H9 (cell line): ENCODE measurements at regions not wholly inside any gene's neighbourhood (a gene's known extent, or its start where the extent isn't known, plus 50 kb on each side); places are given as distances from the start of the nearest gene placed in this dataset.

Experiments used
- DNase-seq: peaks from one replicate; pipeline ENCODE4 v3.0.0-alpha.2; 2017
- H2AFZ ChIP-seq: one replicate; pipeline ENCODE4 v1.6.1; 2013; ENCODE audit warnings: mild to moderate bottlenecking, low read length, control low read depth, moderate library complexity
- H2AK5ac ChIP-seq: 2 replicates; pipeline ENCODE4 v1.6.1; 2013; ENCODE audit warnings: low read length, control low read depth, mixed read lengths; ENCODE audit not compliant: insufficient read length
- H2BK120ac ChIP-seq: one replicate; pipeline ENCODE4 v1.6.1; 2013; ENCODE audit warnings: low read depth, mild to moderate bottlenecking, low read length, control low read depth, inconsistent platforms; ENCODE audit not compliant: poor library complexity, severe bottlenecking
- H2BK12ac ChIP-seq: 2 replicates; pipeline ENCODE4 v1.6.1; 2013; ENCODE audit warnings: low read length, control low read depth, mixed read lengths, low read depth; ENCODE audit not compliant: insufficient read length
- H2BK15ac ChIP-seq: 2 replicates; pipeline ENCODE4 v1.6.1; 2013; ENCODE audit warnings: low read depth, low read length, control low read depth
- H2BK20ac ChIP-seq: one replicate; pipeline ENCODE4 v1.6.1; 2013; ENCODE audit warnings: low read depth, mild to moderate bottlenecking, low read length, control low read depth, inconsistent platforms; ENCODE audit not compliant: poor library complexity, severe bottlenecking
- H2BK5ac ChIP-seq: 2 replicates; pipeline ENCODE4 v1.6.1; 2013; ENCODE audit warnings: low read length, control low read depth, mixed read lengths; ENCODE audit not compliant: insufficient read length
- H3K14ac ChIP-seq: 2 replicates; pipeline ENCODE4 v1.6.1; 2013; ENCODE audit warnings: low read length, control low read depth; ENCODE audit not compliant: insufficient read depth
- H3K18ac ChIP-seq: 2 replicates; pipeline ENCODE4 v1.6.1; 2013; ENCODE audit warnings: low read depth, mild to moderate bottlenecking, mixed read lengths, low read length, control low read depth; ENCODE audit not compliant: insufficient read length
- H3K23ac ChIP-seq: 2 replicates; pipeline ENCODE4 v1.6.1; 2013; ENCODE audit warnings: low read length, control low read depth, mixed read lengths, low read depth; ENCODE audit not compliant: insufficient read length
- H3K23me2 ChIP-seq: 2 replicates; pipeline ENCODE4 v1.6.1; 2013; ENCODE audit warnings: low read depth, mild to moderate bottlenecking, mixed read lengths, low read length, control low read depth; ENCODE audit not compliant: insufficient read length, poor library complexity, severe bottlenecking
- H3K27ac ChIP-seq: 2 replicates; pipeline ENCODE4 v1.5.1; 2013; ENCODE audit warnings: low read length, control low read depth, mixed read lengths, low read depth; ENCODE audit not compliant: insufficient read length
- H3K27me3 ChIP-seq: 2 replicates; pipeline ENCODE4 v1.6.1; 2013; ENCODE audit warnings: low read length, control low read depth, inconsistent platforms; ENCODE audit not compliant: insufficient read depth
- H3K4ac ChIP-seq: 2 replicates; pipeline ENCODE4 v1.6.1; 2013; ENCODE audit warnings: low read depth, mild to moderate bottlenecking, control low read depth, inconsistent platforms, low read length, moderate library complexity
- H3K4me1 ChIP-seq: 2 replicates; pipeline ENCODE4 v1.6.1; 2013; ENCODE audit warnings: low read length, control low read depth, inconsistent platforms; ENCODE audit not compliant: insufficient read depth
- H3K4me2 ChIP-seq: 2 replicates; pipeline ENCODE4 v1.6.1; 2013; ENCODE audit warnings: low read length, control low read depth, mixed read lengths; ENCODE audit not compliant: insufficient read length, insufficient read depth
- H3K56ac ChIP-seq: 2 replicates; pipeline ENCODE4 v1.6.1; 2013; ENCODE audit warnings: low read depth, mild to moderate bottlenecking, mixed read lengths, low read length, control low read depth; ENCODE audit not compliant: insufficient read length
- H3K79me1 ChIP-seq: 2 replicates; pipeline ENCODE4 v1.6.1; 2013; ENCODE audit warnings: low read depth, mild to moderate bottlenecking, moderate library complexity, low read length, control low read depth, inconsistent platforms; ENCODE audit not compliant: insufficient read depth, poor library complexity, severe bottlenecking
- H3K79me2 ChIP-seq: 2 replicates; pipeline ENCODE4 v1.6.1; 2013; ENCODE audit warnings: low read length, control low read depth, inconsistent platforms; ENCODE audit not compliant: insufficient read depth
- H3K9ac ChIP-seq: 2 replicates; pipeline ENCODE4 v1.6.1; 2013; ENCODE audit warnings: low read length, control low read depth, mixed read lengths; ENCODE audit not compliant: insufficient read length; ENCODE audit errors: extremely low read depth
- H3K9me3 ChIP-seq: one replicate; pipeline ENCODE4 v1.6.1; 2013; ENCODE audit warnings: low read depth, low read length, inconsistent platforms; ENCODE audit not compliant: control insufficient read depth
- H3T11ph ChIP-seq: one replicate; pipeline ENCODE4 v1.6.1; 2013; ENCODE audit warnings: mild to moderate bottlenecking, low read length, control low read depth, inconsistent platforms
- H4K20me1 ChIP-seq: one replicate; pipeline ENCODE4 v1.6.1; 2013; ENCODE audit not compliant: control insufficient read depth, insufficient read length, insufficient read depth
- H4K5ac ChIP-seq: 2 replicates; pipeline ENCODE4 v1.6.1; 2013; ENCODE audit warnings: low read depth, mild to moderate bottlenecking, mixed read lengths, low read length, control low read depth; ENCODE audit not compliant: insufficient read length
- H4K8ac ChIP-seq: replicated peaks from 2 replicates; pipeline ENCODE4 v1.6.1; 2013; ENCODE audit warnings: low read length, control low read depth, mixed read lengths, low read depth; ENCODE audit not compliant: insufficient read length
- H4K91ac ChIP-seq: 2 replicates; pipeline ENCODE4 v1.6.1; 2013; ENCODE audit warnings: low read depth, mild to moderate bottlenecking, moderate library complexity, mixed read lengths, low read length, control low read depth; ENCODE audit not compliant: insufficient read length
- H3K27ac Mint-ChIP-seq, 3 experiments: 2 replicates in 2 of 3; 3 replicates in 1 of 3; pipeline ENCODE4 v1.8.0; 2020 to 2021; ENCODE audit warnings: mixed read lengths in 3 of 3, mild to moderate bottlenecking in 1 of 3, moderate library complexity in 1 of 3
- H3K27me3 Mint-ChIP-seq: 2 replicates; pipeline ENCODE4 v1.8.0; 2021; ENCODE audit warnings: low read depth, mild to moderate bottlenecking, moderate library complexity, mixed read lengths
- H3K36me3 Mint-ChIP-seq, 3 experiments: 2 replicates in 2 of 3; 3 replicates in 1 of 3; pipeline ENCODE4 v1.8.0; 2020 to 2021; ENCODE audit warnings: low read depth in 3 of 3, mixed read lengths in 3 of 3; ENCODE audit not compliant: insufficient read depth in 1 of 3
- H3K4me1 Mint-ChIP-seq, 2 experiments: 2 replicates each; pipeline ENCODE4 v1.8.0; 2020; ENCODE audit warnings: mixed read lengths in 2 of 2
- H3K4me3 Mint-ChIP-seq, 2 experiments: 2 replicates in 1 of 2; 3 replicates in 1 of 2; pipeline ENCODE4 v1.8.0; 2020 to 2021; ENCODE audit warnings: mild to moderate bottlenecking in 2 of 2, mixed read lengths in 2 of 2, moderate library complexity in 1 of 2
- H3K9me3 Mint-ChIP-seq, 2 experiments: 2 replicates in 1 of 2; 3 replicates in 1 of 2; pipeline ENCODE4 v1.8.0; 2020; ENCODE audit warnings: mild to moderate bottlenecking in 2 of 2, mixed read lengths in 2 of 2, moderate library complexity in 1 of 2
- WGBS: extraction: QIAGEN DNeasy Blood & Tissue Kit; methylation state at CpG from one replicate; pipeline ENCODE4 v1.1.7; 2013; ENCODE audit warnings: missing lambda C conversion rate, low lambda C conversion rate, mixed read lengths; ENCODE audit not compliant: insufficient read length; ENCODE audit errors: extremely low coverage; 5-methylcytosine and 5-hydroxymethylcytosine counted together
- TF ChIP-seq, protein P1 (sequence below): fragments of 200-600 bp; sonication (generic); conservative IDR thresholded peaks from 3 replicates; pipeline ENCODE4 v1.8.0; 2021; ENCODE audit warnings: antibody characterized with exemption, mild to moderate bottlenecking

DNA sequence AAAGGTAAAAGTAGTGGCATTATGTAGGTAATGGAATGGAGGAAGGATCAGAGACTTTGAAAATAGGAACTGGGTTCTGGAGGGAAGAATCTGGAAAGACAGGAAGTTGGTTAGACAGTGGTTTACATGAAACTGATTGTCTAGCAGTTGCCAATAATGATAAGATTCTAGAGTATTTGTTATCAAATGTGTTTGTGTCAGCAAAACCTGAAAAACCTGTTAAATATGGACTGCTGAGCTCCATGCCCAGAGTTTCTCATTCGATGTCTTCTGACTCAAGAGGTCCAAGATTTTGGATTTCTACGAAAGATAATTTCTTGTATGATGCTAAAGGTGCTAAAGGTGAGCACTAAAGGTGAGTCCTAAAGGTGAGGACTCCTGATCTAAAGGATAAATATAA, 515.0 kb upstream of the TUSC1 start:
- H4K5ac ChIP-seq: no peak overlapping the region
- no peak overlapping the region for H3K27ac Mint-ChIP-seq
- no peaks in the 10 kb centered on the region for H3K27me3 Mint-ChIP-seq
- no peak overlapping the region for H4K8ac ChIP-seq
- H2BK5ac ChIP-seq: no peak overlapping the region
- peaks cover 9 to 12% of the 10 kb centered on the region in 2 experiments; a peak in 4 of 5 replicates for H3K9me3 Mint-ChIP-seq
- H4K91ac ChIP-seq: no peak overlapping the region
- no peak overlapping the region for H3K27ac ChIP-seq
- H2AK5ac ChIP-seq: no peak overlapping the region
- no peak overlapping the region for H3K56ac ChIP-seq
- H2AFZ ChIP-seq: no peak overlapping the region
- H4K20me1 ChIP-seq: no peaks in the 10 kb centered on the region
- DNase-seq: no peak
- no peak overlapping the region for H2BK15ac ChIP-seq
- no peak overlapping the region for H3K14ac ChIP-seq
- H2BK12ac ChIP-seq: no peak overlapping the region
- TF ChIP-seq, protein P1, sequence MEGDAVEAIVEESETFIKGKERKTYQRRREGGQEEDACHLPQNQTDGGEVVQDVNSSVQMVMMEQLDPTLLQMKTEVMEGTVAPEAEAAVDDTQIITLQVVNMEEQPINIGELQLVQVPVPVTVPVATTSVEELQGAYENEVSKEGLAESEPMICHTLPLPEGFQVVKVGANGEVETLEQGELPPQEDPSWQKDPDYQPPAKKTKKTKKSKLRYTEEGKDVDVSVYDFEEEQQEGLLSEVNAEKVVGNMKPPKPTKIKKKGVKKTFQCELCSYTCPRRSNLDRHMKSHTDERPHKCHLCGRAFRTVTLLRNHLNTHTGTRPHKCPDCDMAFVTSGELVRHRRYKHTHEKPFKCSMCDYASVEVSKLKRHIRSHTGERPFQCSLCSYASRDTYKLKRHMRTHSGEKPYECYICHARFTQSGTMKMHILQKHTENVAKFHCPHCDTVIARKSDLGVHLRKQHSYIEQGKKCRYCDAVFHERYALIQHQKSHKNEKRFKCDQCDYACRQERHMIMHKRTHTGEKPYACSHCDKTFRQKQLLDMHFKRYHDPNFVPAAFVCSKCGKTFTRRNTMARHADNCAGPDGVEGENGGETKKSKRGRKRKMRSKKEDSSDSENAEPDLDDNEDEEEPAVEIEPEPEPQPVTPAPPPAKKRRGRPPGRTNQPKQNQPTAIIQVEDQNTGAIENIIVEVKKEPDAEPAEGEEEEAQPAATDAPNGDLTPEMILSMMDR: no peak
- no peak overlapping the region for H2BK20ac ChIP-seq
- H3K36me3 Mint-ChIP-seq: peaks cover 0 to 21% (median 6%) of the 10 kb centered on the region in 3 experiments; a peak in 4 of 7 replicates
- no CpG with 5 or more reads among the region's 2 CpGs for WGBS
- H3T11ph ChIP-seq: no peak overlapping the region
- H3K23me2 ChIP-seq: no peaks in the 10 kb centered on the region
- H3K79me1 ChIP-seq: no peaks in the 10 kb centered on the region
- H3K9ac ChIP-seq: no peak overlapping the region
- H3K27me3 ChIP-seq: no peaks in the 10 kb centered on the region
- H3K79me2 ChIP-seq: no peaks in the 10 kb centered on the region
- H3K4me3 Mint-ChIP-seq: no peak overlapping the region
- no peak overlapping the region for H2BK120ac ChIP-seq
- no peak overlapping the region for H3K4me2 ChIP-seq
- H3K23ac ChIP-seq: no peak overlapping the region
- no peaks in the 10 kb centered on the region for H3K9me3 ChIP-seq
- no peaks in the 10 kb centered on the region for H3K4me1 Mint-ChIP-seq
- H3K4ac ChIP-seq: no peak overlapping the region
- no peaks in the 10 kb centered on the region for H3K4me1 ChIP-seq
- H3K18ac ChIP-seq: no peak overlapping the region
